Testis (tissue), 2 donors: ENCODE measurements at regions not wholly inside any gene's neighbourhood (a gene's known extent, or its start where the extent isn't known, plus 50 kb on each side); places are given as distances from the start of the nearest gene placed in this dataset.

Experiments
- DNase-seq: peaks from one replicate; pipeline ENCODE4 v3.0.0-alpha.2; 2019
- H3K27ac ChIP-seq, 2 donors: fragments of 200-600 bp; sonication (generic); one replicate each; pipeline ENCODE4 v1.5.1; 2019
- H3K27me3 ChIP-seq: fragments of 200-600 bp; sonication (generic); one replicate; pipeline ENCODE4 v1.5.1; 2019
- H3K36me3 ChIP-seq: fragments of 200-600 bp; sonication (generic); one replicate; pipeline ENCODE4 v1.5.1; 2017; ENCODE audit warnings: low read depth; ENCODE audit errors: missing control alignments
- H3K4me1 ChIP-seq: fragments of 200-600 bp; sonication (generic); one replicate; pipeline ENCODE4 v1.5.1; 2019
- H3K4me3 ChIP-seq, 2 donors: fragments of 200-600 bp; sonication (generic); one replicate each; pipeline ENCODE4 v1.5.1; 2017 to 2019
- H3K9me3 ChIP-seq: fragments of 200-600 bp; sonication (generic); one replicate; pipeline ENCODE4 v1.5.1; 2017
- POLR2A ChIP-seq: fragments of 450-650 bp; IDR thresholded peaks from one replicate; pipeline ENCODE4 v1.6.1; 2017; ENCODE audit warnings: antibody characterized with exemption, mild to moderate bottlenecking, moderate library complexity
- WGBS, 2 donors: methylation state at CpG; one replicate each; pipeline ENCODE4 v1.1.5; 2018; 5-methylcytosine and 5-hydroxymethylcytosine counted together
- intact Hi-C: fragments of 100-400 bp; cut with DNase I; formaldehyde crosslinking; loops from one replicate; pipeline ENCODE4 v1.15.1; 2023; ENCODE audit warnings: low total_unique reads
- TF ChIP-seq, protein P1 (sequence below), 3 experiments: fragments of 450-650 bp in 2 of 3; fragments of 200-600 bp in 1 of 3; sonication (generic) in 1 of 3; IDR thresholded peaks; one replicate each; pipeline ENCODE4 v1.5.1; 2016 to 2019; ENCODE audit warnings: antibody characterized with exemption in 3 of 3, mild to moderate bottlenecking in 2 of 3, moderate library complexity in 1 of 3

DNA sequence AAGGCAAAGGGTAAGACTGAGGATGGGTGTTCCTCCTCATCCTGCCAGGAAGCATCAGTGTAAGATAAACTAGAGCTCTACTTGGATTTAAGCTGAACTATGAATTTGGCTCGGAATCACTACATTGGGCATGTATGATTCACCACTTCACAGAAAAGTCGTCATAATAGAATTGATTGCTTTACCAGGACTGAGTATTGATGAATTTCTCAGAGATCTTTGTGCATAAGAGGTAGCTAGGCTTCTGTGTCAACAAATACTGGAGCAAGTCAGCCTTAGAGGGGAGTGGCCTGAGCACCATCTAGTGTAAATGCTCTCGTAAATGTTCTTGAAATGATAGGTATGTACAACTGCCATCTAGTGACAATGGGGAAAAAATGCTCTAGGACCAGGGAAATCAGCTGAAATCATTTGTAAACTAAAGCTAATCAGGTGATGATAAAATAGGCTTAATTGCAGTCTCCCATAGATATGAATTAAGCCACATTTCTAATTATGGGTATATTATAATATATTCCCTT is 309.5 kb upstream of the FMR1 start:
- no peak overlapping the region for H3K4me3 ChIP-seq
- WGBS, 2 donors, result 45 to 51% methylated on average over 3 of the region's 3 CpGs
- no peaks in the 10 kb centered on the region for H3K36me3 ChIP-seq
- no peaks in the 10 kb centered on the region for H3K27me3 ChIP-seq
- intact Hi-C loops, result no loop called here
- TF ChIP-seq POLR2A, result no peak
- TF ChIP-seq, protein P1, sequence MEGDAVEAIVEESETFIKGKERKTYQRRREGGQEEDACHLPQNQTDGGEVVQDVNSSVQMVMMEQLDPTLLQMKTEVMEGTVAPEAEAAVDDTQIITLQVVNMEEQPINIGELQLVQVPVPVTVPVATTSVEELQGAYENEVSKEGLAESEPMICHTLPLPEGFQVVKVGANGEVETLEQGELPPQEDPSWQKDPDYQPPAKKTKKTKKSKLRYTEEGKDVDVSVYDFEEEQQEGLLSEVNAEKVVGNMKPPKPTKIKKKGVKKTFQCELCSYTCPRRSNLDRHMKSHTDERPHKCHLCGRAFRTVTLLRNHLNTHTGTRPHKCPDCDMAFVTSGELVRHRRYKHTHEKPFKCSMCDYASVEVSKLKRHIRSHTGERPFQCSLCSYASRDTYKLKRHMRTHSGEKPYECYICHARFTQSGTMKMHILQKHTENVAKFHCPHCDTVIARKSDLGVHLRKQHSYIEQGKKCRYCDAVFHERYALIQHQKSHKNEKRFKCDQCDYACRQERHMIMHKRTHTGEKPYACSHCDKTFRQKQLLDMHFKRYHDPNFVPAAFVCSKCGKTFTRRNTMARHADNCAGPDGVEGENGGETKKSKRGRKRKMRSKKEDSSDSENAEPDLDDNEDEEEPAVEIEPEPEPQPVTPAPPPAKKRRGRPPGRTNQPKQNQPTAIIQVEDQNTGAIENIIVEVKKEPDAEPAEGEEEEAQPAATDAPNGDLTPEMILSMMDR (IDR thresholded peaks at IDR 0.05), result no peak
- H3K4me1 ChIP-seq, result no peaks in the 10 kb centered on the region
- no peak overlapping the region for H3K27ac ChIP-seq
- no peaks in the 10 kb centered on the region for H3K9me3 ChIP-seq
- peak; percentile 19 for DNase-seq

GRCh38 chrX:147626605-147627004 is 285.1 kb upstream of the FMR1 start:
- no peaks in the 10 kb centered on the region for H3K9me3 ChIP-seq
- H3K27me3 ChIP-seq, result no peaks in the 10 kb centered on the region
- H3K36me3 ChIP-seq, result no peaks in the 10 kb centered on the region
- no peak overlapping the region for H3K27ac ChIP-seq
- intact Hi-C loops, result no loop called here
- no peak overlapping the region for H3K4me3 ChIP-seq
- DNase-seq, result no peak
- TF ChIP-seq, protein P1 (IDR thresholded peaks at IDR 0.05), result no peak
- TF ChIP-seq POLR2A, result no peak
- WGBS, 2 donors, result 87 to 95% methylated on average over 5 of the region's 5 CpGs
- no peaks in the 10 kb centered on the region for H3K4me1 ChIP-seq

GRCh38 chrX:147635186-147635585 is 276.5 kb upstream of the FMR1 start:
- Histone ChIP-seq H3K9me3 (no peaks in the 10 kb centered on the region), H3K4me1 (no peaks in the 10 kb centered on the region), H3K36me3 (no peaks in the 10 kb centered on the region), H3K4me3 (no peak overlapping the region), H3K27ac (no peak overlapping the region), H3K27me3 (no peaks in the 10 kb centered on the region)
- no peak for TF ChIP-seq POLR2A
- TF ChIP-seq, protein P1 (IDR thresholded peaks at IDR 0.05), result no peak
- 100% methylated on average over 1 of the region's 1 CpG; no CpG with 5 or more reads in 1 of the 2 donors for WGBS, 2 donors
- DNase-seq, result no peak
- intact Hi-C loops, result no loop called here

GRCh38 chrX:147637190-147637589 is 274.5 kb upstream of the FMR1 start:
- Histone ChIP-seq H3K36me3 (no peaks in the 10 kb centered on the region), H3K27me3 (no peaks in the 10 kb centered on the region), H3K4me3 (no peak overlapping the region), H3K9me3 (no peaks in the 10 kb centered on the region), H3K27ac (no peak overlapping the region), H3K4me1 (no peaks in the 10 kb centered on the region)
- WGBS, 2 donors, result 89 to 100% methylated on average over 2 to 7 of the region's 7 CpGs
- intact Hi-C loops, result no loop called here
- TF ChIP-seq POLR2A, result no peak
- TF ChIP-seq, protein P1 (IDR thresholded peaks at IDR 0.05), result no peak
- DNase-seq, result no peak

- no peak for DNase-seq
- no peak overlapping the region for H3K27ac ChIP-seq
- TF ChIP-seq POLR2A, result no peak
- TF ChIP-seq, protein P1 (IDR thresholded peaks at IDR 0.05), result no peak
- no peaks in the 10 kb centered on the region for H3K36me3 ChIP-seq
- H3K4me1 ChIP-seq, result no peaks in the 10 kb centered on the region
- no peaks in the 10 kb centered on the region for H3K9me3 ChIP-seq
- H3K27me3 ChIP-seq, result no peaks in the 10 kb centered on the region
- intact Hi-C loops, result no loop called here
- whole genome bisulfite sequencing, 2 donors, result 77 to 85% methylated on average over 4 of the region's 4 CpGs
- H3K4me3 ChIP-seq, result no peak overlapping the region
These were observed 264.6 kb upstream of the FMR1 start for GRCh38 chrX:147646949-147647723.
